Endothelial cell of umbilical vein (primary cell): ENCODE measurements at regions not wholly inside any gene's neighbourhood (a gene's known extent, or its start where the extent isn't known, plus 50 kb on each side); places are given as distances from the start of the nearest gene placed in this dataset.

Source experiments
- BruUV-seq: library from RNA; stranded (reverse); fragments of 400-500 nt; replicated peaks from 2 replicates; lab custom pipeline; 2021; lab: Mats Ljungman, UMichigan
- CTCF ChIA-PET: fragments of 300-600, 350-600 bp; sonication (Branson Sonifier 250); formaldehyde crosslinking; loops from one replicate; lab custom pipeline; 2021; ENCODE audit warnings: antibody characterized with exemption, inconsistent platforms; lab: Charles Lee
- POLR2A ChIA-PET: fragments of 300-600, 350-600 bp; sonication (Branson Sonifier 250); formaldehyde crosslinking; loops from one replicate; lab custom pipeline; 2021; ENCODE audit warnings: antibody characterized with exemption, inconsistent platforms; lab: Charles Lee
- DNase-seq: peaks from one replicate; pipeline ENCODE4 v3.0.0-alpha.2; 2011; ENCODE audit warnings: low read depth, low spot score
- FAIRE-seq: peaks from 2 replicates; lab custom pipeline; 2011; peaks lifted over from hg19 to GRCh38; lab: Jason Lieb, UNC
- H2AFZ ChIP-seq: 2 replicates; pipeline ENCODE4 v1.6.0; 2012; ENCODE audit warnings: low read depth, low read length, control low read depth, inconsistent platforms
- H3K27ac ChIP-seq: 2 replicates; pipeline ENCODE4 v1.5.1; 2011; ENCODE audit warnings: low read depth, mild to moderate bottlenecking, control low read depth, low read length, moderate library complexity; ENCODE audit not compliant: insufficient read depth
- H3K27me3 ChIP-seq, 2 experiments: 2 replicates each; pipeline versions ENCODE4 v1.6.0 to v1.6.1; 2011; ENCODE audit warnings: low read length in 2 of 2, mixed read lengths in 1 of 2; ENCODE audit not compliant: control insufficient read depth in 2 of 2, insufficient read depth in 2 of 2
- H3K36me3 ChIP-seq, 2 experiments: 2 replicates in 1 of 2; 3 replicates in 1 of 2; pipeline ENCODE4 v1.5.1; 2011; ENCODE audit warnings: low read length in 2 of 2, mild to moderate bottlenecking in 1 of 2, moderate library complexity in 1 of 2; ENCODE audit not compliant: control insufficient read depth in 2 of 2, insufficient read depth in 2 of 2; ENCODE audit errors: extremely low read depth in 1 of 2
- H3K4me1 ChIP-seq: 3 replicates; pipeline ENCODE4 v1.5.1; 2011; ENCODE audit warnings: mild to moderate bottlenecking, low read length; ENCODE audit not compliant: control insufficient read depth, insufficient read depth; ENCODE audit errors: extremely low read depth
- H3K4me2 ChIP-seq: 2 replicates; pipeline ENCODE4 v1.6.1; 2011; ENCODE audit warnings: low read length, control low read depth, mixed read lengths; ENCODE audit not compliant: insufficient read depth
- H3K4me3 ChIP-seq, 3 experiments: fragments of 200-600 bp in 1 of 3; sonication (generic), shearing (Covaris generic) in 1 of 3; replicated peaks in 1 of 3; 2 replicates each; pipeline ENCODE4 v1.5.1; 2011 to 2016; ENCODE audit warnings: control low read depth in 3 of 3, low read length in 3 of 3, mild to moderate bottlenecking in 2 of 3, inconsistent platforms in 1 of 3, low read depth in 1 of 3, moderate library complexity in 1 of 3; ENCODE audit not compliant: insufficient read depth in 1 of 3
- H3K79me2 ChIP-seq: 2 replicates; pipeline ENCODE4 v1.6.0; 2012; ENCODE audit warnings: low read length, inconsistent platforms; ENCODE audit not compliant: control insufficient read depth, insufficient read depth
- H3K9ac ChIP-seq: replicated peaks from 2 replicates; pipeline ENCODE3; 2011; ENCODE audit warnings: low read length, control low read depth; ENCODE audit not compliant: insufficient read depth; ENCODE audit errors: extremely low read depth
- H3K9me1 ChIP-seq: replicated peaks from 3 replicates; pipeline ENCODE4 v1.6.0; 2011; ENCODE audit warnings: mild to moderate bottlenecking, low read length; ENCODE audit not compliant: control insufficient read depth, insufficient read depth; ENCODE audit errors: extremely low read depth
- H3K9me3 ChIP-seq: replicated peaks from 2 replicates; pipeline ENCODE4 v1.5.1; 2012; ENCODE audit warnings: low read length, inconsistent platforms; ENCODE audit not compliant: control insufficient read depth, insufficient read depth
- H4K20me1 ChIP-seq: replicated peaks from 2 replicates; pipeline ENCODE3; 2011; ENCODE audit warnings: mild to moderate bottlenecking, low read length; ENCODE audit not compliant: control insufficient read depth, insufficient read depth; ENCODE audit errors: extremely low read depth
- CTCF ChIP-seq, 2 donors: IDR thresholded peaks; 1 replicate in 1 of 2; 2 replicates in 1 of 2; pipeline ENCODE4 v1.5.1; 2011; ENCODE audit warnings: low read length in 2 of 2, mild to moderate bottlenecking in 2 of 2, moderate library complexity in 2 of 2, control low read depth in 1 of 2, inconsistent platforms in 1 of 2, low read depth in 1 of 2; ENCODE audit not compliant: insufficient read depth in 1 of 2; ENCODE audit errors: extremely low read depth in 1 of 2
- EZH2 ChIP-seq: IDR thresholded peaks from 2 replicates; pipeline ENCODE4 v1.6.1; 2012; ENCODE audit warnings: borderline replicate concordance, low read depth, mild to moderate bottlenecking, moderate library complexity, low read length, inconsistent platforms; ENCODE audit not compliant: severe bottlenecking
- FOS ChIP-seq: IDR thresholded peaks from 2 replicates; pipeline ENCODE4 v1.6.1; 2011; ENCODE audit warnings: mild to moderate bottlenecking, low read length, moderate library complexity, borderline replicate concordance; ENCODE audit not compliant: insufficient read depth
- GATA2 ChIP-seq: IDR thresholded peaks from 2 replicates; pipeline ENCODE4 v1.7.0; 2011; ENCODE audit warnings: low read depth, mild to moderate bottlenecking, moderate library complexity, mixed read lengths, low read length; ENCODE audit not compliant: insufficient read length, insufficient read depth
- JUN ChIP-seq: IDR thresholded peaks from 2 replicates; pipeline ENCODE4 v1.6.1; 2011; ENCODE audit warnings: borderline replicate concordance, low read depth; ENCODE audit not compliant: insufficient read length, insufficient read depth
- MYC ChIP-seq: IDR thresholded peaks from one replicate; pipeline ENCODE4 v1.6.1; 2011; ENCODE audit warnings: mild to moderate bottlenecking, low read depth, low read length
- POLR2A ChIP-seq: IDR thresholded peaks from 2 replicates; pipeline ENCODE4 v1.6.1; 2012; ENCODE audit warnings: low read depth, mild to moderate bottlenecking, control low read depth, low read length
- POLR2AphosphoS5 ChIP-seq: IDR thresholded peaks from 2 replicates; pipeline ENCODE4 v1.6.1; 2012; ENCODE audit warnings: low read depth, mild to moderate bottlenecking, control low read depth, low read length, moderate library complexity; ENCODE audit not compliant: insufficient read depth
- dilution Hi-C: fragments of 300-500 bp; cut with MboI; formaldehyde crosslinking; loops from one replicate; pipeline ENCODE4 v1.15.0; 2019; ENCODE audit warnings: low sequenced_read_pairs; ENCODE audit not compliant: extremely low pct_ligation_motif_present
- intact Hi-C: fragments of 100-400 bp; cut with micrococcal nuclease; formaldehyde crosslinking; loops from one replicate; pipeline ENCODE4 v1.10.0; 2022
- TF ChIP-seq, protein P1 (sequence below): IDR thresholded peaks from 2 replicates; pipeline ENCODE4 v1.6.1; 2011; ENCODE audit not compliant: insufficient read depth, insufficient read length

- no peak overlapping the region for H3K9ac ChIP-seq
- no peaks in the 10 kb centered on the region for H3K27me3 ChIP-seq
- intact Hi-C loops: no loop called here
- no peaks in the 10 kb centered on the region for H3K4me1 ChIP-seq
- H3K79me2 ChIP-seq: no peaks in the 10 kb centered on the region
- TF ChIP-seq, protein P1, sequence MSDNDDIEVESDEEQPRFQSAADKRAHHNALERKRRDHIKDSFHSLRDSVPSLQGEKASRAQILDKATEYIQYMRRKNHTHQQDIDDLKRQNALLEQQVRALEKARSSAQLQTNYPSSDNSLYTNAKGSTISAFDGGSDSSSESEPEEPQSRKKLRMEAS: no peak
- no peak for TF ChIP-seq JUN
- H3K9me1 ChIP-seq: no peaks in the 10 kb centered on the region
- FAIRE-seq (no peak), DNase-seq (no peak)
- H4K20me1 ChIP-seq: no peaks in the 10 kb centered on the region
- H3K36me3 ChIP-seq: no peaks in the 10 kb centered on the region
- dilution Hi-C loops: no loop called here
- no peak overlapping the region for H2AFZ ChIP-seq
- no peak overlapping the region for H3K4me3 ChIP-seq
- ChIA-PET POLR2A (no interaction called here), CTCF (no interaction called here)
- H3K9me3 ChIP-seq: no peaks in the 10 kb centered on the region
- BruUV-seq: no TSS peak
- H3K27ac ChIP-seq: no peak overlapping the region
- no peak overlapping the region for H3K4me2 ChIP-seq
Observed at GRCh38 chr13:99822820-99823219, 148.7 kb downstream of the ZIC5 start.

- Histone ChIP-seq H3K36me3 (no peaks in the 10 kb centered on the region), H3K27ac (no peak overlapping the region), H3K9ac (no peak overlapping the region), H4K20me1 (no peaks in the 10 kb centered on the region), H3K27me3 (no peaks in the 10 kb centered on the region), H3K4me2 (no peak overlapping the region), H3K9me3 (no peaks in the 10 kb centered on the region), H2AFZ (no peak overlapping the region), H3K9me1 (no peaks in the 10 kb centered on the region), H3K4me3 (no peak overlapping the region), H3K79me2 (no peaks in the 10 kb centered on the region), H3K4me1 (no peaks in the 10 kb centered on the region)
- intact Hi-C loops (no loop called here), dilution Hi-C loops (no loop called here)
- CTCF ChIA-PET: no interaction called here
- BruUV-seq: no TSS peak
- POLR2A ChIA-PET: no interaction called here
- FAIRE-seq (no peak), DNase-seq (no peak)
- TF ChIP-seq POLR2AphosphoS5 (no peak), GATA2 (no peak), EZH2 (no peak), POLR2A (no peak), MYC (no peak), CTCF (IDR thresholded peaks at IDR 0.05; ENCODE audit: extremely low read depth in 1 of 2, insufficient read depth in 1 of 2, low read depth in 1 of 2, low read length in 2 of 2) (no peak), FOS (no peak), JUN (no peak)
- TF ChIP-seq, protein P1: no peak
Observed at GRCh38 chr13:99821741-99822140, 149.8 kb downstream of the ZIC5 start.
